Esophagus squamous epithelium (tissue), 5 donors: ENCODE measurements at regions not wholly inside any gene's neighbourhood (a gene's known extent, or its start where the extent isn't known, plus 50 kb on each side); places are given as distances from the start of the nearest gene placed in this dataset.

ENCODE experiments used
- DNase-seq: peaks from one replicate; lab custom pipeline; 2025; lab: John Stamatoyannopoulos, UW
- H3K27ac ChIP-seq, 4 donors: fragments of 200-600 bp; sonication (generic); one replicate each; pipeline ENCODE4 v1.5.1; 2016 to 2019; ENCODE audit warnings: mild to moderate bottlenecking in 1 of 4
- H3K27me3 ChIP-seq, 4 donors: fragments of 200-600 bp; sonication (generic); 1 replicate in 3 of 4; 2 replicates in 1 of 4; pipeline versions ENCODE4 v1.5.1 to v1.6.0; 2017 to 2021; ENCODE audit warnings: antibody characterized with exemption in 1 of 4
- H3K36me3 ChIP-seq, 3 donors: fragments of 200-600 bp; sonication (generic); one replicate each; pipeline ENCODE4 v1.5.1; 2016 to 2019
- H3K4me1 ChIP-seq, 3 donors: fragments of 200-600 bp; sonication (generic); one replicate each; pipeline ENCODE4 v1.5.1; 2017 to 2019
- H3K4me3 ChIP-seq, 4 donors: fragments of 200-600 bp; sonication (generic); 1 replicate in 3 of 4; 2 replicates in 1 of 4; pipeline ENCODE4 v1.5.1; 2016 to 2019; ENCODE audit warnings: mild to moderate bottlenecking in 2 of 4, moderate library complexity in 1 of 4
- H3K9me3 ChIP-seq, 3 donors: fragments of 200-600 bp; sonication (generic); one replicate each; pipeline ENCODE4 v1.5.1; 2016 to 2019
- CTCF ChIP-seq, 6 experiments: fragments of 450-650 bp in 4 of 6; fragments of 200-600 bp in 2 of 6; sonication (generic) in 2 of 6; IDR thresholded peaks; one replicate each; pipeline ENCODE4 v1.5.1; 2016 to 2019; ENCODE audit warnings: antibody characterized with exemption in 6 of 6, mild to moderate bottlenecking in 4 of 6, moderate library complexity in 4 of 6
- POLR2A ChIP-seq, 4 donors: fragments of 450-650 bp; IDR thresholded peaks; one replicate each; pipeline ENCODE4 v1.6.1; 2017; ENCODE audit warnings: antibody characterized with exemption in 4 of 4, mild to moderate bottlenecking in 4 of 4, moderate library complexity in 3 of 4
- WGBS, 2 donors: methylation state at CpG; one replicate each; pipeline ENCODE4 v1.1.5; 2018; 5-methylcytosine and 5-hydroxymethylcytosine counted together
- intact Hi-C: fragments of 100-400 bp; cut with DNase I; formaldehyde crosslinking; loops from one replicate; pipeline ENCODE4 v1.15.0; 2022
- donor health status: DM: yes; HTN: yes; CAD: no.

DNA sequence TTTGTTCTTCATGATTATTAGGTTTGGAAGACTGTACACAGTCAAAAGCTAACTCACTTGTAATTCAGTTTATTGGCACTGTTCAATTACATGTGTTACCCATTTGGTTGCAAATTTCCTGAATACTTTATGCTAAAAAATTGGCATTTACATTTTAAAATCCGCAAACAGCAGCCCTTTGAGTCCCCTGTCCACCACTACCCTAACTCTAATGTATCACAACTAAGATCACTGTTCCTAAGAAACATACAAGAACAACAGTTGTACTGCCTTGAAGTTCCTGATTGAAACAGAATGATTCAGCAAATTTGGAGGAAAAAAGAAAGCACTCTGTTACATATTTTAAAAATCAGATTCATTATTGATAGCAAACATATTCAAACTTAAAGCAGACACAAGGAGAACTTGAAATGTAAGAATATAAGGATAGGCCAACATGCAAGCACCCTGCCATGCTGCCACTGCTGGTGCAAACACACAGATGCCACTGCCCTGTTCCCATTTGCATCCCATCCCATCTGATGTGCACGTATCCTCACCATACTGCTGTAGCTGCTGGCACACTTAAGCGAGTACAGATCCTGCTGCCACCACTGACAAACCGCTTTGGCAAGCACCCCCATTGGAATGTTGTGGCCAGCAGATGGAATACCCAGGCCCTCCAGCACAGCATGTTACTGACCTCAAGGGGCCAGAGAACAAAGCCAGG, 343.4 kb downstream of the PPP1R2C start:
- DNase-seq, result no peak
- H3K27me3 ChIP-seq, result no peaks in the 10 kb centered on the region
- no peaks in the 10 kb centered on the region for H3K4me1 ChIP-seq
- intact Hi-C loops, result no loop called here
- no peak overlapping the region for H3K27ac ChIP-seq
- WGBS, 2 donors, result 95% methylated on average over 3 of the region's 4 CpGs; no CpG with 5 or more reads in 1 of the 2 donors
- H3K4me3 ChIP-seq, result no peak overlapping the region
- H3K36me3 ChIP-seq, result no peaks in the 10 kb centered on the region
- H3K9me3 ChIP-seq, result no peaks in the 10 kb centered on the region
- no peak for TF ChIP-seq CTCF (IDR thresholded peaks at IDR 0.05)
- TF ChIP-seq POLR2A (IDR thresholded peaks at IDR 0.05), result no peak

- DNase-seq, result no peak
- Histone ChIP-seq H3K27me3 (no peaks in the 10 kb centered on the region), H3K4me1 (no peaks in the 10 kb centered on the region), H3K4me3 (no peak overlapping the region), H3K27ac (no peak overlapping the region), H3K36me3 (no peaks in the 10 kb centered on the region), H3K9me3 (no peaks in the 10 kb centered on the region)
- intact Hi-C loops, result no loop called here
- no peak for TF ChIP-seq CTCF (IDR thresholded peaks at IDR 0.05)
- TF ChIP-seq POLR2A (IDR thresholded peaks at IDR 0.05), result no peak
- WGBS, 2 donors, result 71 to 100% methylated on average over 2 of the region's 2 CpGs
Observed at GRCh38 chrX:42432552-42432951, 345.4 kb downstream of the PPP1R2C start.

DNA sequence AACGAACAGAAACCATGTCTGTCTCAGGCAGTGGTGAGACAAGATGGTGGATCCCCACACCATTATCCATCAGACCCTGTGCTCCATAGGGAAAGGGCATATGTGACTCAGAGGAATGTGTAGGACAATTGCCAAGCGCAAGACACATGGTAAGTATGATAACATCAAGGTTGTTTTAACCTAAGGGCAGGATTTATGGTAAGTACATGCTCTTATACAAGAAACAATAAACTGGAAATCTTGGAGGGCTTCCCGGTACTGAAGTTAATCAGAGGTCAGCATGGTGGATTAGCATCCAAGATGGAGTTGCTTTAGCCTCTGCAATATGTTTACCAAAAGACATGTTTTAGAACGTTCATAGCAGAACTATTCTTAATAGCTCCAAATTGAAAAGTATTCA, 355.0 kb downstream of the PPP1R2C start:
- 38 to 60% methylated on average over 4 of the region's 4 CpGs for WGBS, 2 donors
- no peaks in the 10 kb centered on the region for H3K27me3 ChIP-seq
- TF ChIP-seq POLR2A (IDR thresholded peaks at IDR 0.05) (no peak), CTCF (IDR thresholded peaks at IDR 0.05) (no peak)
- intact Hi-C loops, result no loop called here
- H3K4me1 ChIP-seq, result no peaks in the 10 kb centered on the region
- no peak overlapping the region for H3K27ac ChIP-seq
- H3K36me3 ChIP-seq, result no peaks in the 10 kb centered on the region
- H3K9me3 ChIP-seq, result no peaks in the 10 kb centered on the region
- H3K4me3 ChIP-seq, result no peak overlapping the region
- no peak for DNase-seq

- Histone ChIP-seq H3K27me3 (no peaks in the 10 kb centered on the region), H3K4me3 (no peak overlapping the region), H3K4me1 (no peaks in the 10 kb centered on the region), H3K36me3 (no peaks in the 10 kb centered on the region), H3K27ac (no peak overlapping the region), H3K9me3 (no peaks in the 10 kb centered on the region)
- intact Hi-C loops, result no loop called here
- TF ChIP-seq CTCF (IDR thresholded peaks at IDR 0.05) (no peak), POLR2A (IDR thresholded peaks at IDR 0.05) (no peak)
- no peak for DNase-seq
- 84 to 93% methylated on average over 4 of the region's 4 CpGs for WGBS, 2 donors
Observed at GRCh38 chrX:42420426-42420825, 357.5 kb downstream of the PPP1R2C start.

DNA sequence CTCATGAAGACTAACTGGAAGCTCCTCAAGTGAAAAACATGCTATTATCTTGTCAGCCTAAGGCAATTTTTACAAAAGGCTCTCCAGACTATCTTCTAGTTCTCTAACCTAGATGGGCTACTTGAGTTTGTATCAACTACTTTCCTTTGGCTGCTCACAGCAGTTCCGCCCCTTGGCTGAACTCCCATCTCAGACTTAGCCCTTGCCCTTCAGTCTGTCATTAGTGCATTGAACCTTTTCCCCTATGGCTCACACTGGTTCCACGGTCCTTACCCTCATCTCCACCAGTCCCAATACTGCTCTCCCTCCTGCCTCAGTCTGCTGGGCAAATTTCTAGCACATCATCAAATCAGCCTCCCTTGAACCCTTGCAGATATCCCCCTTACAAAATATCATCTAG, 362.3 kb downstream of the PPP1R2C start:
- TF ChIP-seq CTCF (IDR thresholded peaks at IDR 0.05), result no peak
- TF ChIP-seq POLR2A (IDR thresholded peaks at IDR 0.05), result no peak
- Histone ChIP-seq H3K4me1 (no peaks in the 10 kb centered on the region), H3K9me3 (peaks cover 0 to 8% (median 0%) of the 10 kb centered on the region in 3 donors), H3K27ac (no peak overlapping the region), H3K27me3 (no peaks in the 10 kb centered on the region), H3K4me3 (no peak overlapping the region), H3K36me3 (no peaks in the 10 kb centered on the region)
- WGBS, 2 donors, result 57 to 74% methylated on average over 1 to 2 of the region's 2 CpGs
- intact Hi-C loops, result no loop called here
- no peak for DNase-seq
